ENCODE measurements at regions not wholly inside any gene's neighbourhood (a gene's known extent, or its start where the extent isn't known, plus 50 kb on each side); places are given as distances from the start of the nearest gene placed in this dataset.

DNA sequence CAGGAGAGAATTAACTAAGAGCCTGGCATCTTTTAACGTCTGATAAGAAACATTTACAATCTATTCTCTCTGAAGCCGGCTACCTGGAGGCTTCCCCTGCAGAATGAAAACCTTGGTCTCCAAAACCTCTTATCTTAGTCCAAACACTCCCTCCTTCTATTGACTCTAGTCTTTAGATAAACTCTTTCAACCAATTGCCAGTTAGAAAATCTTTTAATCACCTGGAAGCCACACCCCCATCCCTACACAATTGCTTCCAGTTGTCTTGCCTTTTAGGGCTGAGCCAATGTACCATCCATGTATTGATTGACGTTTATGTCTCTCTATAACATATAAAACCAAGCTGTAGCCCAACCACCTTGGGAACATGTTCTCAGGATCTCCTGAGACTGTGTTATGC lies 1343.1 kb upstream of the C9orf72 start:
- ChIA-PET POLR2A (no interaction called here), CTCF (no interaction called here)
- Histone ChIP-seq H3K4me1 (ENCODE audit: control insufficient read depth, insufficient read depth, low read length) (no peaks in the 10 kb centered on the region), H3K27ac (ENCODE audit: extremely low read depth, low read depth, low read length) (no peak overlapping the region), H3K4me3 (ENCODE audit: low read depth, low read length) (no peak overlapping the region), H3K9me3 (ENCODE audit: control insufficient read depth, insufficient read depth, low read depth, low read length) (no peaks in the 10 kb centered on the region), H3K36me3 (ENCODE audit: control insufficient read depth in 2 of 2, insufficient read depth in 1 of 2, low read length in 2 of 2) (no peaks in the 10 kb centered on the region)
- TF ChIP-seq YY2 (tag by site-specific recombination; IDR thresholded peaks at IDR 0.05) (no peak), EGR2 (tag by site-specific recombination; IDR thresholded peaks at IDR 0.05; ENCODE audit: low read depth) (no peak), ZNF416 (tag by site-specific recombination; IDR thresholded peaks at IDR 0.05) (no peak), ZNF561 (tag by site-specific recombination; IDR thresholded peaks at IDR 0.05; ENCODE audit: borderline replicate concordance) (no peak), ZNF571 (tag by site-specific recombination; IDR thresholded peaks at IDR 0.05) (no peak), ZNF48 (tag by site-specific recombination; IDR thresholded peaks at IDR 0.05) (no peak), ZFP37 (tag by site-specific recombination; IDR thresholded peaks at IDR 0.05) (no peak), ZNF138 (tag by site-specific recombination; IDR thresholded peaks at IDR 0.05; ENCODE audit: borderline replicate concordance) (no peak), ZIC2 (tag by site-specific recombination; IDR thresholded peaks at IDR 0.05) (no peak), ZNF112 (tag by site-specific recombination; IDR thresholded peaks at IDR 0.05) (no peak), ZBTB48 (tag by site-specific recombination; IDR thresholded peaks at IDR 0.05) (no peak), ZSCAN4 (tag by site-specific recombination; IDR thresholded peaks at IDR 0.05) (no peak), ZNF623 (tag by site-specific recombination; IDR thresholded peaks at IDR 0.05) (no peak), MYNN (tag by site-specific recombination; IDR thresholded peaks at IDR 0.05; ENCODE audit: borderline replicate concordance) (no peak), TRIM28 (IDR thresholded peaks at IDR 0.05; ENCODE audit: borderline replicate concordance, low read length) (no peak)
- TF ChIP-seq, protein P1, sequence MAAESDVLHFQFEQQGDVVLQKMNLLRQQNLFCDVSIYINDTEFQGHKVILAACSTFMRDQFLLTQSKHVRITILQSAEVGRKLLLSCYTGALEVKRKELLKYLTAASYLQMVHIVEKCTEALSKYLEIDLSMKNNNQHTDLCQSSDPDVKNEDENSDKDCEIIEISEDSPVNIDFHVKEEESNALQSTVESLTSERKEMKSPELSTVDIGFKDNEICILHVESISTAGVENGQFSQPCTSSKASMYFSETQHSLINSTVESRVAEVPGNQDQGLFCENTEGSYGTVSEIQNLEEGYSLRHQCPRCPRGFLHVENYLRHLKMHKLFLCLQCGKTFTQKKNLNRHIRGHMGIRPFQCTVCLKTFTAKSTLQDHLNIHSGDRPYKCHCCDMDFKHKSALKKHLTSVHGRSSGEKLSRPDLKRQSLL (tag by site-specific recombination; IDR thresholded peaks at IDR 0.05): no peak

DNA sequence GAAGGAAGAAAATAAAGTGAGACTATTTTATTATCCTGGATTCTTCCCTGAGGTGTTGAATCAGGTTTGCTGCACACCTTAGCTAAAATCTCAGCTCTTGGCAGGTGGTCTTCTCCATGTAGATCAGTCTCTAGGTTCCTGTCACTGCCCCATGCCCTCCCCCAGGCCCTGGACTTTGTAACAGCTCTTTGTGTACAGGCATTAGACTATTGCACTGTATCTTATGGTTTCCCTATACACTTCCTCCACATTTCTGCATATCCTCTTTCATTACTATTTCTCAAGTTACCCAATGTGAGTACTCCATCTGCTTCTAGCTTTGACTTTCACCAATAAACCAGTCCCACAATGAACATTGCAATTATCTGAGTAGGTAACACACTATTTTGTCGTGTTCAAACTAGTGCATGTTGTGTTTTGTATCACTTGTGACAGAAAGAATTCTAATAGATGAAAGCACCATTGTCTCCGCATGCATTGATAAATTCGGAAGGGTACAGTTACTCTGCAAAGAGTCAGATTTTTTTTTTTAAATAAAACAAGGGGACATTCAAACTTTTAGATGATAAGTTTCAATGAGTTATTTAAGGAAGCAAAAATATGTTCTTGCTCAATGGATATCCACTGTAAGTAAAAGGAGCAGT lies 1348.7 kb upstream of the C9orf72 start:
- no peak for TF ChIP-seq ZNF175 (tag by site-specific recombination; IDR thresholded peaks at IDR 0.05)
- TF ChIP-seq ZNF585B (tag by site-specific recombination; IDR thresholded peaks at IDR 0.05): no peak
- no peak for TF ChIP-seq ZNF26 (tag by site-specific recombination; IDR thresholded peaks at IDR 0.05)
- no peak for TF ChIP-seq PRDM1 (tag by site-specific recombination; IDR thresholded peaks at IDR 0.05)
- no peak for TF ChIP-seq PBX3 (CRISPR knock-in tag; IDR thresholded peaks at IDR 0.05)
- no peak for TF ChIP-seq ZNF10 (tag by site-specific recombination; IDR thresholded peaks at IDR 0.05)
- TF ChIP-seq KLF7 (tag by site-specific recombination; IDR thresholded peaks at IDR 0.05; ENCODE audit: borderline replicate concordance): no peak
- no peak for TF ChIP-seq ZNF513 (tag by site-specific recombination; IDR thresholded peaks at IDR 0.05)
- no peak for TF ChIP-seq ZBTB44 (tag by site-specific recombination; IDR thresholded peaks at IDR 0.05)
- no peak for TF ChIP-seq ZNF792 (tag by site-specific recombination; IDR thresholded peaks at IDR 0.05)
- no peak for TF ChIP-seq ZNF555 (tag by site-specific recombination; conservative IDR thresholded peaks at IDR 0.05)
- Histone ChIP-seq H3K9me3 (ENCODE audit: control insufficient read depth, insufficient read depth, low read depth, low read length) (no peaks in the 10 kb centered on the region), H3K27ac (ENCODE audit: extremely low read depth, low read depth, low read length) (no peak overlapping the region), H3K36me3 (ENCODE audit: control insufficient read depth in 2 of 2, insufficient read depth in 1 of 2, low read length in 2 of 2) (no peaks in the 10 kb centered on the region), H3K4me1 (ENCODE audit: control insufficient read depth, insufficient read depth, low read length) (no peaks in the 10 kb centered on the region), H3K4me3 (ENCODE audit: low read depth, low read length) (no peak overlapping the region)
- ChIA-PET CTCF (no interaction called here), POLR2A (no interaction called here)

All from HEK293 (cell line).